ENCODE measurements at regions not wholly inside any gene's neighbourhood (a gene's known extent, or its start where the extent isn't known, plus 50 kb on each side); places are given as distances from the start of the nearest gene placed in this dataset.

- ChIA-PET CTCF (no interaction called here), POLR2A (no interaction called here)
Measured at GRCh38 chr20:7399575-7399974, 540.7 kb downstream of the HAO1 start.

GRCh38 chr20:7406671-7407070, 533.6 kb downstream of the HAO1 start:
- TF ChIP-seq ZFP69B (tag by site-specific recombination; IDR thresholded peaks at IDR 0.05) (no peak), SCRT1 (tag by site-specific recombination; IDR thresholded peaks at IDR 0.05; ENCODE audit: borderline replicate concordance) (no peak), ZNF747 (tag by site-specific recombination; IDR thresholded peaks at IDR 0.05) (no peak), ZBTB20 (tag by site-specific recombination; IDR thresholded peaks at IDR 0.05) (no peak), ZSCAN18 (tag by site-specific recombination; IDR thresholded peaks at IDR 0.05) (no peak), HOXC10 (CRISPR knock-in tag; IDR thresholded peaks at IDR 0.05) (no peak), ZNF184 (tag by site-specific recombination; IDR thresholded peaks at IDR 0.05) (no peak), ZNF704 (tag by site-specific recombination; IDR thresholded peaks at IDR 0.05) (no peak), CTCF (tag by site-specific recombination; IDR thresholded peaks at IDR 0.05) (no peak), ZNF140 (tag by site-specific recombination; IDR thresholded peaks at IDR 0.05) (no peak), PRDM6 (tag by site-specific recombination; IDR thresholded peaks at IDR 0.05) (no peak), ZNF530 (tag by site-specific recombination; IDR thresholded peaks at IDR 0.05; ENCODE audit: low read depth) (no peak)
- H3K27ac ChIP-seq (ENCODE audit: extremely low read depth, low read depth, low read length): no peak overlapping the region
- CTCF ChIA-PET: no interaction called here

More at GRCh38 chr20:7399575-7399974, 540.7 kb downstream of the HAO1 start:
- Histone ChIP-seq H3K4me3 (ENCODE audit: low read depth, low read length) (no peak overlapping the region), H3K27ac (ENCODE audit: extremely low read depth, low read depth, low read length) (no peak overlapping the region), H3K36me3 (ENCODE audit: control insufficient read depth in 2 of 2, insufficient read depth in 1 of 2, low read length in 2 of 2) (no peaks in the 10 kb centered on the region), H3K4me1 (ENCODE audit: control insufficient read depth, insufficient read depth, low read length) (no peaks in the 10 kb centered on the region), H3K9me3 (ENCODE audit: control insufficient read depth, insufficient read depth, low read depth, low read length) (no peaks in the 10 kb centered on the region)
- no peak for TF ChIP-seq ZNF391 (tag by site-specific recombination; IDR thresholded peaks at IDR 0.05; ENCODE audit: borderline replicate concordance, low read depth)
- no peak for TF ChIP-seq ZNF510 (tag by site-specific recombination; IDR thresholded peaks at IDR 0.05; ENCODE audit: insufficient replicate concordance)
- no peak for TF ChIP-seq ZNF274 (IDR thresholded peaks at IDR 0.05; ENCODE audit: low read length)
- TF ChIP-seq ZNF274 (tag by site-specific recombination; IDR thresholded peaks at IDR 0.05; ENCODE audit: borderline replicate concordance): no peak
- no peak for TF ChIP-seq ZIC2 (tag by site-specific recombination; IDR thresholded peaks at IDR 0.05)
- no peak for TF ChIP-seq SP3 (tag by site-specific recombination; IDR thresholded peaks at IDR 0.05)
- no peak for TF ChIP-seq ZFP69B (tag by site-specific recombination; IDR thresholded peaks at IDR 0.05)
- TF ChIP-seq ZNF677 (tag by site-specific recombination; IDR thresholded peaks at IDR 0.05): no peak
- no peak for TF ChIP-seq ZNF132 (tag by site-specific recombination; IDR thresholded peaks at IDR 0.05; ENCODE audit: borderline replicate concordance)
- no peak for TF ChIP-seq ZNF654 (tag by site-specific recombination; IDR thresholded peaks at IDR 0.05; ENCODE audit: low read depth)
- no peak for TF ChIP-seq ZNF501 (tag by site-specific recombination; IDR thresholded peaks at IDR 0.05)
- no peak for TF ChIP-seq ZEB2 (tag by site-specific recombination; IDR thresholded peaks at IDR 0.05)
- no peak for TF ChIP-seq TSHZ1 (tag by site-specific recombination; IDR thresholded peaks at IDR 0.05; ENCODE audit: borderline replicate concordance)

More at GRCh38 chr20:7406671-7407070, 533.6 kb downstream of the HAO1 start:
- POLR2A ChIA-PET: no interaction called here
- no peak overlapping the region for H3K4me3 ChIP-seq (ENCODE audit: low read depth, low read length)
- no peaks in the 10 kb centered on the region for H3K36me3 ChIP-seq (ENCODE audit: control insufficient read depth in 2 of 2, insufficient read depth in 1 of 2, low read length in 2 of 2)
- H3K9me3 ChIP-seq (ENCODE audit: control insufficient read depth, insufficient read depth, low read depth, low read length): no peaks in the 10 kb centered on the region
- H3K4me1 ChIP-seq (ENCODE audit: control insufficient read depth, insufficient read depth, low read length): no peaks in the 10 kb centered on the region
